Sigmoid colon (tissue), 6 donors: ENCODE measurements at regions not wholly inside any gene's neighbourhood (a gene's known extent, or its start where the extent isn't known, plus 50 kb on each side); places are given as distances from the start of the nearest gene placed in this dataset.
A peak's percentile ranks its signal among the peaks of the same experiment; 100 is the strongest.

Experiments
- DNase-seq: peaks from one replicate; pipeline ENCODE4 v3.0.0-alpha.2; 2019
- H3K27ac ChIP-seq, 4 donors: fragments of 200-600 bp; sonication (generic); one replicate each; pipeline ENCODE4 v1.5.1; 2016 to 2019; ENCODE audit warnings: mild to moderate bottlenecking in 1 of 4
- H3K27me3 ChIP-seq, 3 donors: fragments of 200-600 bp; sonication (generic); one replicate each; pipeline ENCODE4 v1.5.1; 2019; ENCODE audit warnings: mild to moderate bottlenecking in 1 of 3
- H3K36me3 ChIP-seq, 4 donors: fragments of 200-600 bp; sonication (generic); one replicate each; pipeline ENCODE4 v1.5.1; 2016 to 2019
- H3K4me1 ChIP-seq, 4 donors: fragments of 200-600 bp; sonication (generic); one replicate each; pipeline ENCODE4 v1.5.1; 2017 to 2019
- H3K4me3 ChIP-seq, 4 donors: fragments of 200-600 bp; sonication (generic); one replicate each; pipeline ENCODE4 v1.5.1; 2017 to 2019; ENCODE audit warnings: mild to moderate bottlenecking in 2 of 4, moderate library complexity in 1 of 4
- H3K9me3 ChIP-seq, 4 donors: fragments of 200-600 bp in 3 of 4; sonication (generic) in 3 of 4; one replicate each; pipeline versions ENCODE4 v1.5.1 to v1.6.1; 2013 to 2019
- EP300 ChIP-seq, 4 donors: sonication (generic); formaldehyde crosslinking; IDR thresholded peaks; one replicate each; pipeline ENCODE4 v1.6.1; 2017; ENCODE audit warnings: antibody characterized with exemption in 4 of 4
- POLR2A ChIP-seq, 2 donors: fragments of 450-650 bp; IDR thresholded peaks; one replicate each; pipeline ENCODE4 v1.6.1; 2016; ENCODE audit warnings: antibody characterized with exemption in 2 of 2, mild to moderate bottlenecking in 2 of 2, moderate library complexity in 2 of 2
- POLR2AphosphoS5 ChIP-seq, 4 donors: sonication (generic); formaldehyde crosslinking; IDR thresholded peaks; one replicate each; pipeline ENCODE4 v1.6.1; 2017; ENCODE audit warnings: antibody characterized with exemption in 4 of 4
- WGBS, 2 donors: extraction: QIAGEN DNeasy Blood & Tissue Kit; methylation state at CpG; one replicate each; pipeline ENCODE4 v1.1.7; 2013; 5-methylcytosine and 5-hydroxymethylcytosine counted together
- intact Hi-C: fragments of 100-400 bp; cut with DNase I; formaldehyde crosslinking; loops from one replicate; pipeline ENCODE4 v1.15.1; 2023
- TF ChIP-seq, protein P1 (sequence below), 4 experiments: fragments of 450-650 bp in 3 of 4; fragments of 200-600 bp in 1 of 4; IDR thresholded peaks; one replicate each; pipeline ENCODE4 v1.5.1; 2016 to 2019; ENCODE audit warnings: antibody characterized with exemption in 4 of 4, mild to moderate bottlenecking in 3 of 4, moderate library complexity in 2 of 4
- donor health status: healthy with polysubstance abuse.
- donor health status: healthy.

DNA sequence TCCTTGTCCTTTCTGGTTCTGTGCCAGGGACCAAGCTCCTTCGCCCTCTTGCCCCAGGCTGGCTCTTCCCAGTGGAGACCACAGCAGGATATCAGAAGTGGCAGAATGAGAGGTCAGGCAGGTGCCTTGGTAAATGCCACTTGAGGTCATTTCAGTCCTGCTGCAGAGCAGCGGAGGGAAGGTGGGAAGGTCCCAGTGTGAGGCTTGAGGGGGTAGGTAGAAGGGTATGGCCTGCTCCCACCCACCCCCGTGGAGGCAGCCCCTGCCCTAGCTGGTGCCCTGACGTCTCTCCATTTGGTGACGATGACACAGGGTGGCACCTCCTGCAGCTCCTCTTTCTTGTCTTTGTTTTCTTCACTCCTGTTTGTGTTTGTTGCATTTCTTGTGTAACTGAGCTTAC lies 538.8 kb downstream of the TCERG1L start:
- TF ChIP-seq POLR2AphosphoS5 (IDR thresholded peaks at IDR 0.05), result no peak
- TF ChIP-seq POLR2A (IDR thresholded peaks at IDR 0.05), result no peak
- TF ChIP-seq, protein P1, sequence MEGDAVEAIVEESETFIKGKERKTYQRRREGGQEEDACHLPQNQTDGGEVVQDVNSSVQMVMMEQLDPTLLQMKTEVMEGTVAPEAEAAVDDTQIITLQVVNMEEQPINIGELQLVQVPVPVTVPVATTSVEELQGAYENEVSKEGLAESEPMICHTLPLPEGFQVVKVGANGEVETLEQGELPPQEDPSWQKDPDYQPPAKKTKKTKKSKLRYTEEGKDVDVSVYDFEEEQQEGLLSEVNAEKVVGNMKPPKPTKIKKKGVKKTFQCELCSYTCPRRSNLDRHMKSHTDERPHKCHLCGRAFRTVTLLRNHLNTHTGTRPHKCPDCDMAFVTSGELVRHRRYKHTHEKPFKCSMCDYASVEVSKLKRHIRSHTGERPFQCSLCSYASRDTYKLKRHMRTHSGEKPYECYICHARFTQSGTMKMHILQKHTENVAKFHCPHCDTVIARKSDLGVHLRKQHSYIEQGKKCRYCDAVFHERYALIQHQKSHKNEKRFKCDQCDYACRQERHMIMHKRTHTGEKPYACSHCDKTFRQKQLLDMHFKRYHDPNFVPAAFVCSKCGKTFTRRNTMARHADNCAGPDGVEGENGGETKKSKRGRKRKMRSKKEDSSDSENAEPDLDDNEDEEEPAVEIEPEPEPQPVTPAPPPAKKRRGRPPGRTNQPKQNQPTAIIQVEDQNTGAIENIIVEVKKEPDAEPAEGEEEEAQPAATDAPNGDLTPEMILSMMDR (IDR thresholded peaks at IDR 0.05), result no peak
- no peak for TF ChIP-seq EP300 (IDR thresholded peaks at IDR 0.05)
- H3K9me3 ChIP-seq, result peaks cover 0 to 3% (median 0%) of the 10 kb centered on the region in 4 donors
- H3K4me3 ChIP-seq, result no peak overlapping the region
- WGBS, 2 donors, result 76 to 79% methylated on average over 5 of the region's 5 CpGs
- peaks cover 0 to 13% (median 0%) of the 10 kb centered on the region in 3 donors for H3K27me3 ChIP-seq
- H3K36me3 ChIP-seq, result no peaks in the 10 kb centered on the region
- H3K4me1 ChIP-seq, result no peaks in the 10 kb centered on the region
- no peak overlapping the region for H3K27ac ChIP-seq
- DNase-seq, result peak; percentile 43
- intact Hi-C loops, result no loop called here

DNA sequence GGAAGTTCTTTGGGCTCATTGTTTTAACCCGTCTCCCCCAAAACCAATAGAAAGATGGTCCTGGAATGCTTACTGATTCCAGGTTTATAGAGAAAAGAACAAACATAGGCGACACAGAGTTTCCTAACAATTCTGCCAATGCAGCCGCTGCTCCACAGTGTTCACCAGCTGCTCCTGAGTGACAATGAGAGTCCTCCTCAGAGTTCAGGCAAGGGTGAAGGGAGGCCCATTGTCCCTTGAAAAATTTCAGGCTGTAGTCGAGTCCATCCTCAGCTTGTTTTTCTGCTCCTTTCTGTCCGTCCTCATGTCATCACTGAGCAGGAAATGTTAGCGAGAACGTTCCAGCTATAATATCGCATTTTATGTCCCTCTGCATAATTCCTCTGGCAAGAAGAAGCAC lies 537.6 kb downstream of the TCERG1L start:
- H3K27me3 ChIP-seq, result peaks cover 0 to 13% (median 0%) of the 10 kb centered on the region in 3 donors
- H3K4me1 ChIP-seq, result no peaks in the 10 kb centered on the region
- TF ChIP-seq, protein P1 (IDR thresholded peaks at IDR 0.05), result no peak
- no peak for TF ChIP-seq POLR2AphosphoS5 (IDR thresholded peaks at IDR 0.05)
- TF ChIP-seq POLR2A (IDR thresholded peaks at IDR 0.05), result no peak
- TF ChIP-seq EP300 (IDR thresholded peaks at IDR 0.05), result no peak
- no peak overlapping the region for H3K4me3 ChIP-seq
- 48 to 51% methylated on average over 8 of the region's 8 CpGs for WGBS, 2 donors
- H3K27ac ChIP-seq, result no peak overlapping the region
- intact Hi-C loops, result no loop called here
- no peaks in the 10 kb centered on the region for H3K9me3 ChIP-seq
- no peak for DNase-seq
- no peaks in the 10 kb centered on the region for H3K36me3 ChIP-seq

DNA sequence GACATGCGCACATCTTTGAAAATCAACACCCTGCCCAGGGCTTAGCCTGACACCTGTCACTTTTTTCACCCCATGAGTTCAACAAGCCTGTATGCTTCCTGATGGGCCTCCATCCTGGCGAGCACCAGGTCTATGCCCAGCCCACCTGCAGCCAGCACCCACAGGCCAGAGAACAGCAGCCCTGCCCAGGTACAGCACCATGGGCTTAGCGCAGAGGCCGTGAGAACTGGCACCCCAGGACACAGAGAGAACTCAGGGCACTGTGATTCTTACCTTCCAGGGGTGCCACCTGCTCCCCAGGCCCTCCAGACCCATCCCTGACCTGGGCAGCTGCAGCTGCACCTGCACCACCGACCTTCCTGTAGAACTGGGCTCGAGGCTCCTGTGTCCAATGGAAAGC lies 536.6 kb downstream of the TCERG1L start:
- Histone ChIP-seq H3K9me3 (no peaks in the 10 kb centered on the region), H3K27me3 (peaks cover 0 to 13% (median 0%) of the 10 kb centered on the region in 3 donors), H3K27ac (no peak overlapping the region), H3K4me3 (no peak overlapping the region), H3K36me3 (no peaks in the 10 kb centered on the region), H3K4me1 (no peaks in the 10 kb centered on the region)
- TF ChIP-seq, protein P1 (IDR thresholded peaks at IDR 0.05), result no peak
- TF ChIP-seq POLR2A (IDR thresholded peaks at IDR 0.05) (no peak), EP300 (IDR thresholded peaks at IDR 0.05) (no peak), POLR2AphosphoS5 (IDR thresholded peaks at IDR 0.05) (no peak)
- intact Hi-C loops, result no loop called here
- 77 to 87% methylated on average over 6 of the region's 6 CpGs for WGBS, 2 donors
- peak; percentile 40 for DNase-seq

DNA sequence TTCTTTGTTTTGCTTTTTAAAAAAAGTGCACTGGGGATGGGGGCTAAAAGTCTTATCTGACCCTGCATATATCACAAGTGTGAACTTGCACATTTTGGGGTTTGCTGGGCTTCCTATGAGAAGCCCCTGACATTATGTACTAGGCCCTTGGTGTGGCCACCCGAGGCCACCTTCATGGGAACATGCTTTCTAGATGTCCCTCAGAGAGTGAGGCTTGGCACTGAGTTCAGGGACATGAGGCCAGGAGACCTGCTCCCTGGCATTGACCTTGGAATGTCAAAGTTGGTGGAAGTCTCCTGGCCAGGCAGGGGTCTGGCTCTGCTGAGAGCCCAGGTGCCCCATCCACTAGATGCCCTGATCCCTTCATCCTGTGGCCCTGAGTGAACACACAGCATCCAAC lies 536.2 kb downstream of the TCERG1L start:
- no peak overlapping the region for H3K4me3 ChIP-seq
- no peak overlapping the region for H3K27ac ChIP-seq
- TF ChIP-seq POLR2AphosphoS5 (IDR thresholded peaks at IDR 0.05), result no peak
- TF ChIP-seq EP300 (IDR thresholded peaks at IDR 0.05), result no peak
- TF ChIP-seq, protein P1 (IDR thresholded peaks at IDR 0.05), result no peak
- no peak for TF ChIP-seq POLR2A (IDR thresholded peaks at IDR 0.05)
- H3K36me3 ChIP-seq, result no peaks in the 10 kb centered on the region
- peaks cover 0 to 13% (median 0%) of the 10 kb centered on the region in 3 donors for H3K27me3 ChIP-seq
- intact Hi-C loops, result no loop called here
- 74 to 80% methylated on average over 1 of the region's 1 CpG for WGBS, 2 donors
- H3K9me3 ChIP-seq, result no peaks in the 10 kb centered on the region
- H3K4me1 ChIP-seq, result no peaks in the 10 kb centered on the region
- DNase-seq, result peak; percentile 34

DNA sequence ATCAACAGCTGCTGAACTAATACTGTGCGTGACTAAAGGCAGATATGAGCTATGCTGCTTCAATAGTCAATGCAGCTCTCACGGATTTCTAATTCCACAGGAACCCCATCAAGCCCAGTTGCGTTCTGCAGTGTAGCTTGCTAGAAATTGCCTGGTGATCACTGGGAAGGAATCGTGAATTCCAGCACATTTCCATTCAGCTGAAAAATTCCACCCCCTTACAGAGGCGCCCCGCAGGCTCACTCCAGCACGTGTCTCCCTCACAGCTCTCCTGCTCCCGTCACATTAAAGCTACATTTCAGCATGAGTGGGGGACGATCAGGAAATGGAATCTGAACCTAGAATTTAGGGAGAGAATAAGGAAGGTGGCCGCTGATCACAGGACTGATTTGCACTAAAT lies 534.8 kb downstream of the TCERG1L start:
- WGBS, 2 donors, result 72 to 74% methylated on average over 10 of the region's 10 CpGs
- DNase-seq, result peak; percentile 12

More for the DNA sequence above, 534.8 kb downstream of the TCERG1L start:
- no peak overlapping the region for H3K4me3 ChIP-seq
- no peak for TF ChIP-seq POLR2A (IDR thresholded peaks at IDR 0.05)
- TF ChIP-seq POLR2AphosphoS5 (IDR thresholded peaks at IDR 0.05), result no peak
- TF ChIP-seq, protein P1 (IDR thresholded peaks at IDR 0.05), result no peak
- TF ChIP-seq EP300 (IDR thresholded peaks at IDR 0.05), result no peak
- no peaks in the 10 kb centered on the region for H3K4me1 ChIP-seq
- intact Hi-C loops, result no loop called here
- H3K9me3 ChIP-seq, result no peaks in the 10 kb centered on the region
- H3K36me3 ChIP-seq, result no peaks in the 10 kb centered on the region
- no peak overlapping the region for H3K27ac ChIP-seq
- peaks cover 0 to 8% (median 0%) of the 10 kb centered on the region in 3 donors for H3K27me3 ChIP-seq
